ENCODE measurements at regions not wholly inside any gene's neighbourhood (a gene's known extent, or its start where the extent isn't known, plus 50 kb on each side); places are given as distances from the start of the nearest gene placed in this dataset.

GRCh38 chr16:63737633-63738032, 1384.2 kb downstream of the CDH11 start:
- no peak for DNase-seq (ENCODE audit: low spot score)
- Histone ChIP-seq H3K9me3 (no peaks in the 10 kb centered on the region), H3K36me3 (no peaks in the 10 kb centered on the region), H3K4me1 (replicated peaks) (no peaks in the 10 kb centered on the region), H3K27ac (no peak overlapping the region), H3K27me3 (replicated peaks; ENCODE audit: insufficient read depth) (no peaks in the 10 kb centered on the region), H3K4me3 (no peak overlapping the region)
- intact Hi-C loops (cut with DNase I) = no loop called here
- TF ChIP-seq CTCF (IDR thresholded peaks at IDR 0.05) (no peak), POLR2A (IDR thresholded peaks at IDR 0.05) (no peak), POLR2AphosphoS5 (IDR thresholded peaks at IDR 0.05) (no peak)

- no peak for DNase-seq (ENCODE audit: low spot score)
- WGBS = 95% methylated on average over 1 of the region's 1 CpG
- no peak for TF ChIP-seq CTCF (IDR thresholded peaks at IDR 0.05)
- no peak for TF ChIP-seq POLR2A (IDR thresholded peaks at IDR 0.05)
- no peak for TF ChIP-seq POLR2AphosphoS5 (IDR thresholded peaks at IDR 0.05)
- Histone ChIP-seq H3K27ac (no peak overlapping the region), H3K4me1 (replicated peaks) (no peaks in the 10 kb centered on the region), H3K36me3 (no peaks in the 10 kb centered on the region), H3K27me3 (replicated peaks; ENCODE audit: insufficient read depth) (no peaks in the 10 kb centered on the region), H3K4me3 (no peak overlapping the region), H3K9me3 (no peaks in the 10 kb centered on the region)
- intact Hi-C loops (cut with DNase I) = no loop called here
Observed at GRCh38 chr16:63735456-63735855, 1386.4 kb downstream of the CDH11 start.

DNA sequence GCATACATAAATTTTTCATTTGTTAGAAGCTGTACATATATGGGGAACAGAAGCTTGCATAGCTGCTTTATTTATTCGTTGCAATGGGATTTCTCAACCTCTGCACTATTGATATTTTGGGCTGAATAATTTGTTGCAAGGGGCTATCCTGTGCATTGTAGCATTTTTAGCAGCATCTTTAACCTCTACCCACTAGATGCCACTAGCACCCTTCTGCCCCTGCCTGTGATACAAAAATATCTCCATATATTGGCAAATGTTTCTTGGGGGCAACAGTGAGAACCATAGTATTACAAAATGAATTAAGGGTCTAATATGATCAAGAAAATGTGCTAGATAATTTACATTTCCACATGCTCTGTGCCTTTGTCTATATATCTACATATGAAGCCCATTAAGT, 1401.0 kb downstream of the CDH11 start:
- H3K27me3 ChIP-seq (replicated peaks; ENCODE audit: insufficient read depth) = no peaks in the 10 kb centered on the region
- no peaks in the 10 kb centered on the region for H3K36me3 ChIP-seq
- H3K4me1 ChIP-seq (replicated peaks) = no peaks in the 10 kb centered on the region
- no peak for DNase-seq (ENCODE audit: low spot score)
- no peak for TF ChIP-seq POLR2A (IDR thresholded peaks at IDR 0.05)
- no peak overlapping the region for H3K4me3 ChIP-seq
- H3K27ac ChIP-seq = no peak overlapping the region
- intact Hi-C loops (cut with DNase I) = no loop called here
- WGBS = 47% methylated on average over 1 of the region's 1 CpG
- H3K9me3 ChIP-seq = no peaks in the 10 kb centered on the region

DNA sequence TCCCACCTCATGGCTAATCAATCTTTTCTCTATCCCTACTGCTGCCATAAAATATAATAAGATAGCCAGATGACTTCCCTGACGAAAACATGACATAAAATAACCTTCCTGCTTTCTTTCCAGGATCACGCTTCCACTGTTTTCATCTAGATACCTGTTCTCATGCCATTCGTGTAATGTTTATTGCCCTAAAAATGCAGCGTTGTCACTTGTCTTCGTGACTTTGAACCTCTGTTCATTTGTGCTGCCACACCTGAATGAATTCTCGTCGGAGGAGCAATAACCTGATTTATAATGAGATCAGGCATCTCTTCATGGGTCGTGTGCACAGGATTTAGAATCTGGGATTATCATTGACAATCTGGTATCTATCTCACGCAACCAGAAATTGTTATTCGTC, 1401.9 kb downstream of the CDH11 start:
- intact Hi-C loops (cut with DNase I) = no loop called here
- TF ChIP-seq CTCF (IDR thresholded peaks at IDR 0.05) (no peak), POLR2A (IDR thresholded peaks at IDR 0.05) (no peak), POLR2AphosphoS5 (IDR thresholded peaks at IDR 0.05) (no peak)
- WGBS = 87% methylated on average over 10 of the region's 10 CpGs
- H3K27ac ChIP-seq = no peak overlapping the region
- H3K9me3 ChIP-seq = no peaks in the 10 kb centered on the region
- no peak overlapping the region for H3K4me3 ChIP-seq
- H3K27me3 ChIP-seq (replicated peaks; ENCODE audit: insufficient read depth) = no peaks in the 10 kb centered on the region
- no peaks in the 10 kb centered on the region for H3K36me3 ChIP-seq
- DNase-seq (ENCODE audit: low spot score) = no peak
- H3K4me1 ChIP-seq (replicated peaks) = no peaks in the 10 kb centered on the region

DNA sequence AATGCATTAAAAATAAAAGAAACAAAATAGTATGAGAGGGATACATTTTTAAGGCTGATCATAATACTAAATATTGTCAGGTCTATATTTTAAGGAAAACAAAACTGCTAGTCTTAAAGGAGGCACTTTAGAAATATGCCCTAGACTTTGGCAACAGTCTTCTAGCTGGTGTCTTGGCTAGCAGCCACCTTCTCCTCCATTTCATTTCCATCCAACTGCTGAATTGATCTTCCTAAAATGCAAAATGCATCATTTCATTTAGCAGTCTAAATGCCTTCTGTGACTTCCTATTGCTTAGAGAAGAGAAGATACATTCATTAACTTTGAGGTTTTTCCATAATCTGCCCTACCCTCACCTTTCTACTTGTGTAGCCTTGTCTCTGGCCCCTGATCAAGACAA, 1404.1 kb downstream of the CDH11 start:
- no peak for DNase-seq (ENCODE audit: low spot score)
- TF ChIP-seq POLR2AphosphoS5 (IDR thresholded peaks at IDR 0.05) (no peak), POLR2A (IDR thresholded peaks at IDR 0.05) (no peak), CTCF (IDR thresholded peaks at IDR 0.05) (no peak)
- Histone ChIP-seq H3K27me3 (replicated peaks; ENCODE audit: insufficient read depth) (no peaks in the 10 kb centered on the region), H3K27ac (no peak overlapping the region), H3K9me3 (no peaks in the 10 kb centered on the region), H3K4me1 (replicated peaks) (no peaks in the 10 kb centered on the region), H3K4me3 (no peak overlapping the region), H3K36me3 (no peaks in the 10 kb centered on the region)
- intact Hi-C loops (cut with DNase I) = no loop called here

Data from prostate gland (tissue), 2 donors.